ENCODE measurements at regions not wholly inside any gene's neighbourhood (a gene's known extent, or its start where the extent isn't known, plus 50 kb on each side); places are given as distances from the start of the nearest gene placed in this dataset.

GRCh38 chr3:193813501-193813830 lies 220.5 kb downstream of the OPA1 start:
- TF ChIP-seq CTCF (conservative IDR thresholded peaks at IDR 0.05 in 1 of 2, IDR thresholded peaks at IDR 0.05 in 1 of 2; ENCODE audit: extremely low read depth in 1 of 2, insufficient read depth in 1 of 2, low read depth in 1 of 2, low read length in 2 of 2) (no peak), EZH2 (IDR thresholded peaks at IDR 0.05; ENCODE audit: borderline replicate concordance, low read length) (no peak)
